OCI-LY1 (cell line): ENCODE measurements at regions not wholly inside any gene's neighbourhood (a gene's known extent, or its start where the extent isn't known, plus 50 kb on each side); places are given as distances from the start of the nearest gene placed in this dataset.

ENCODE experiments used
- EZH2 ChIP-seq: fragments of 200-600 bp; sonication (generic), shearing (Covaris generic); IDR thresholded peaks from 2 replicates; pipeline ENCODE4 v1.8.0; 2017; ENCODE audit warnings: borderline replicate concordance, mixed run types, mild to moderate bottlenecking, antibody characterized with exemption, low read length, moderate library complexity, mixed read lengths
- TF ChIP-seq, protein P1 (sequence below): fragments of 200-600 bp; sonication (generic), shearing (Covaris generic); IDR thresholded peaks from 2 replicates; pipeline ENCODE4 v1.5.1; 2017; ENCODE audit warnings: mild to moderate bottlenecking, antibody characterized with exemption, low read length, moderate library complexity, mixed read lengths

DNA sequence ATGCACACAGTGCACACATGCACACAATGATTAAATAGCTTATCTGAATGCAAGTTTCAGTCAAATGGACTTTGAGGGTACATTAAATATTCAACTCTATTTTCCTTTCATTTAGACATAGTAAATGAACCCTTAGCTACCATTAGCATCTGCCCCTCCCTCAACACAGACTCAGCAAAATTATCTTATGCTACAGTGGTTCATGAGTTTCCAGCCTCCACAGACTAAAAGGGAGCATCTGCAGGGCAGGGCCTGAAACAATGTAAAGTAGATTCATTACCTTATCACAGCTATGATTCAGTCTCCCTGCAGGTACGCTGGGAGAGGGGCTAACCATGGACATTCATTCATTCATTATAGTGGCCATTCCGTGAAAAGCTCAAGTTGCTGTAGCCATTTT lies 329.1 kb downstream of the VGLL3 start:
- TF ChIP-seq, protein P1, sequence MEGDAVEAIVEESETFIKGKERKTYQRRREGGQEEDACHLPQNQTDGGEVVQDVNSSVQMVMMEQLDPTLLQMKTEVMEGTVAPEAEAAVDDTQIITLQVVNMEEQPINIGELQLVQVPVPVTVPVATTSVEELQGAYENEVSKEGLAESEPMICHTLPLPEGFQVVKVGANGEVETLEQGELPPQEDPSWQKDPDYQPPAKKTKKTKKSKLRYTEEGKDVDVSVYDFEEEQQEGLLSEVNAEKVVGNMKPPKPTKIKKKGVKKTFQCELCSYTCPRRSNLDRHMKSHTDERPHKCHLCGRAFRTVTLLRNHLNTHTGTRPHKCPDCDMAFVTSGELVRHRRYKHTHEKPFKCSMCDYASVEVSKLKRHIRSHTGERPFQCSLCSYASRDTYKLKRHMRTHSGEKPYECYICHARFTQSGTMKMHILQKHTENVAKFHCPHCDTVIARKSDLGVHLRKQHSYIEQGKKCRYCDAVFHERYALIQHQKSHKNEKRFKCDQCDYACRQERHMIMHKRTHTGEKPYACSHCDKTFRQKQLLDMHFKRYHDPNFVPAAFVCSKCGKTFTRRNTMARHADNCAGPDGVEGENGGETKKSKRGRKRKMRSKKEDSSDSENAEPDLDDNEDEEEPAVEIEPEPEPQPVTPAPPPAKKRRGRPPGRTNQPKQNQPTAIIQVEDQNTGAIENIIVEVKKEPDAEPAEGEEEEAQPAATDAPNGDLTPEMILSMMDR = no peak
- no peak for TF ChIP-seq EZH2
